Progenitor cell of endocrine pancreas (in vitro differentiated cells): ENCODE measurements at regions not wholly inside any gene's neighbourhood (a gene's known extent, or its start where the extent isn't known, plus 50 kb on each side); places are given as distances from the start of the nearest gene placed in this dataset.

Experiments used
- DNase-seq: peaks from one replicate; pipeline ENCODE4 v3.0.0; 2021; ENCODE audit warnings: low spot score; ENCODE audit not compliant: unreplicated experiment
- H3K27ac Mint-ChIP-seq: 2 replicates; pipeline ENCODE4 v1.8.0; 2021; ENCODE audit warnings: mild to moderate bottlenecking, moderate library complexity, mixed read lengths
- H3K27me3 Mint-ChIP-seq: 2 replicates; pipeline ENCODE4 v1.8.0; 2021; ENCODE audit warnings: mixed read lengths
- H3K36me3 Mint-ChIP-seq: 2 replicates; pipeline ENCODE4 v1.8.0; 2022; ENCODE audit warnings: mixed read lengths; ENCODE audit not compliant: insufficient read depth
- H3K4me1 Mint-ChIP-seq: 2 replicates; pipeline ENCODE4 v1.8.0; 2021; ENCODE audit warnings: low read depth, mixed read lengths
- H3K4me3 Mint-ChIP-seq: 2 replicates; pipeline ENCODE4 v1.8.0; 2021; ENCODE audit warnings: low read depth, mild to moderate bottlenecking, moderate library complexity, mixed read lengths
- H3K9me3 Mint-ChIP-seq: 2 replicates; pipeline ENCODE4 v1.8.0; 2021; ENCODE audit warnings: low read depth, mixed read lengths
- TF ChIP-seq, protein P1 (sequence below): fragments of 200-600 bp; sonication (generic); IDR thresholded peaks from one replicate; pipeline ENCODE4 v1.5.0; 2021; ENCODE audit warnings: antibody characterized with exemption, mild to moderate bottlenecking; ENCODE audit not compliant: unreplicated experiment

DNA sequence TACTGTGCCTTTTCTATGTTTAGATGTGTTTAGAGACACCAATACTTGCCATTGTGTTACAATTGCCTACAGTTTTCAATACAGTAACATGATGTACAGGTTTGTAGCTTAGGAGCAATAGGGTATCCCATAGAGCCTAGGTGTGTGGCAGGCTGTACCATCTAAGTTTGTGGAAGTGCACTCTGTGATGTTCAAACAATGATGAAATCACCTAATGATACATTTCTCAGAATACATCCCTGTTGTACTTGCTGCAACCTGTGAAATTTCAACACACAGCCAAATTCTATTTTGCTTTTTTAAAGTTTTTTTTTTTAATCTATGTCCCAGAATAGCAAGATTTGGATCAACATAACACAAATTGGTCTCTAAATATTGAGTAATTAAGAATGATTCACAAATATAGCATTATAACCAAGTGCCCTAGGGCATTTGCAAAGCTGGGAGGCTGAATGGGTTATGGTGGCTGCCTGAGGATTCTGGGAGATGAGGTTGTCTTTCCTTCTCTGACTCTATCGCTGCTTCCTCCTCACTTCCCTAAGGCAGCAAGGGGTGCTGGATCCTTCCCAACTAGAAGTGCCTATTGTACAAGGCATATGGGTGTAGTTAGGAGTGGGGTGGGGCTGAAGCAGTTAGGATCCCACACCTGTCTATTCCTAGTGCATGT lies 78.3 kb downstream of the SKA1 start:
- DNase-seq, result no peak
- Mint-ChIP-seq H3K27ac (no peak overlapping the region), H3K27me3 (peaks cover 2% of the 10 kb centered on the region), H3K36me3 (no peaks in the 10 kb centered on the region), H3K9me3 (no peaks in the 10 kb centered on the region), H3K4me1 (peaks cover 18% of the 10 kb centered on the region), H3K4me3 (no peak overlapping the region)
- TF ChIP-seq, protein P1, sequence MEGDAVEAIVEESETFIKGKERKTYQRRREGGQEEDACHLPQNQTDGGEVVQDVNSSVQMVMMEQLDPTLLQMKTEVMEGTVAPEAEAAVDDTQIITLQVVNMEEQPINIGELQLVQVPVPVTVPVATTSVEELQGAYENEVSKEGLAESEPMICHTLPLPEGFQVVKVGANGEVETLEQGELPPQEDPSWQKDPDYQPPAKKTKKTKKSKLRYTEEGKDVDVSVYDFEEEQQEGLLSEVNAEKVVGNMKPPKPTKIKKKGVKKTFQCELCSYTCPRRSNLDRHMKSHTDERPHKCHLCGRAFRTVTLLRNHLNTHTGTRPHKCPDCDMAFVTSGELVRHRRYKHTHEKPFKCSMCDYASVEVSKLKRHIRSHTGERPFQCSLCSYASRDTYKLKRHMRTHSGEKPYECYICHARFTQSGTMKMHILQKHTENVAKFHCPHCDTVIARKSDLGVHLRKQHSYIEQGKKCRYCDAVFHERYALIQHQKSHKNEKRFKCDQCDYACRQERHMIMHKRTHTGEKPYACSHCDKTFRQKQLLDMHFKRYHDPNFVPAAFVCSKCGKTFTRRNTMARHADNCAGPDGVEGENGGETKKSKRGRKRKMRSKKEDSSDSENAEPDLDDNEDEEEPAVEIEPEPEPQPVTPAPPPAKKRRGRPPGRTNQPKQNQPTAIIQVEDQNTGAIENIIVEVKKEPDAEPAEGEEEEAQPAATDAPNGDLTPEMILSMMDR, result no peak

GRCh38 chr18:50453732-50454131 lies 78.9 kb downstream of the SKA1 start:
- Mint-ChIP-seq H3K27me3 (peaks cover 2% of the 10 kb centered on the region), H3K9me3 (no peaks in the 10 kb centered on the region), H3K4me1 (peaks cover 18% of the 10 kb centered on the region), H3K27ac (no peak overlapping the region), H3K4me3 (no peak overlapping the region), H3K36me3 (no peaks in the 10 kb centered on the region)
- TF ChIP-seq, protein P1, result no peak
- DNase-seq, result no peak

GRCh38 chr18:50454387-50454988 lies 79.6 kb downstream of the SKA1 start:
- peaks cover 18% of the 10 kb centered on the region for H3K4me1 Mint-ChIP-seq
- TF ChIP-seq, protein P1, result no peak
- H3K36me3 Mint-ChIP-seq, result no peaks in the 10 kb centered on the region
- no peak overlapping the region for H3K27ac Mint-ChIP-seq
- no peaks in the 10 kb centered on the region for H3K9me3 Mint-ChIP-seq
- peaks cover 2% of the 10 kb centered on the region for H3K27me3 Mint-ChIP-seq
- no peak for DNase-seq
- H3K4me3 Mint-ChIP-seq, result no peak overlapping the region

DNA sequence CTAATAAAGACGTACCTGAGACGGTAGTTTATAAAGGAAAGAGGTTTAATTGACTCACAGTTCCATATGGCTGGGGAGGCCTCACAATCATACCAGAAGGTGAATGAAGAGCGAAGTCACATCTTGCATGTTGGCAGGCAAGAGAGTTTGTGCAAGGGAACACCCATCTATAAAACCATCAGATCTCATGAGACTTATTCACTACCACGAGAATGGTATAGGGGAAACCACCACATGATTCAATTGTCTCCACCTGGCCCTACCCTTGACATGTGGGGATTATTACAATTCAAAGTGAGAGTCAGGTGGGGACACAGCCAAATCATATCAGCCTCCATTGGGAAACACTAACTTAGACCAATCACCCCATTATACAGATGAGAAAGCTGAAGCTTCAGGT lies 81.4 kb downstream of the SKA1 start:
- no peak overlapping the region for H3K27ac Mint-ChIP-seq
- no peaks in the 10 kb centered on the region for H3K36me3 Mint-ChIP-seq
- H3K4me3 Mint-ChIP-seq, result no peak overlapping the region
- H3K27me3 Mint-ChIP-seq, result no peaks in the 10 kb centered on the region
- TF ChIP-seq, protein P1, result no peak
- no peaks in the 10 kb centered on the region for H3K9me3 Mint-ChIP-seq
- H3K4me1 Mint-ChIP-seq, result peaks cover 18% of the 10 kb centered on the region
- DNase-seq, result no peak

DNA sequence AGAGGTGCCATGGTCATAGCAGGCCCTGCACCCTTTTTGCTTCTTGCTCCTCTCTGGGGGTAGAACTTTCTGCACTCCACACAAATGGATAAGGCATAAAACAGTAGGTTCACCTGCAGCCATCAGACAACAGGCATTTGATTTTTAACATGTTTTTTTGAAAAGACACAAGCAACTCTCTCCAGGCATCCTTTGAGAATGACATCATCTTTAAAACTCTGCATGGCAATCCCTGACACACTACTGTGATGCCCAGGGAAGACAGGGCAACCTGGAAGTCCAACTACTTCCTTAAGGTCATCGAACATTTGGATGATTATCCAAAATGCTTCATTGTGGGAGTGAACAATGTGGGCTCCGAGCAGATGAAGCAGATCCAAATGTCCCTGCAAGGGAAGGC lies 82.8 kb downstream of the SKA1 start:
- peaks cover 18% of the 10 kb centered on the region for H3K4me1 Mint-ChIP-seq
- H3K9me3 Mint-ChIP-seq, result no peaks in the 10 kb centered on the region
- no peak for DNase-seq
- no peaks in the 10 kb centered on the region for H3K27me3 Mint-ChIP-seq
- TF ChIP-seq, protein P1, result no peak
- no peaks in the 10 kb centered on the region for H3K36me3 Mint-ChIP-seq
- no peak overlapping the region for H3K4me3 Mint-ChIP-seq
- H3K27ac Mint-ChIP-seq, result no peak overlapping the region
